ENCODE measurements at regions not wholly inside any gene's neighbourhood (a gene's known extent, or its start where the extent isn't known, plus 50 kb on each side); places are given as distances from the start of the nearest gene placed in this dataset.

- no peak for TF ChIP-seq CTCF (IDR thresholded peaks at IDR 0.05)
- TF ChIP-seq EP300 (IDR thresholded peaks at IDR 0.05): no peak
Measured at GRCh38 chr20:22159276-22159675, 425.1 kb downstream of the FOXA2 start.
